Progenitor cell of endocrine pancreas (in vitro differentiated cells): ENCODE measurements at regions not wholly inside any gene's neighbourhood (a gene's known extent, or its start where the extent isn't known, plus 50 kb on each side); places are given as distances from the start of the nearest gene placed in this dataset.
"Not testable (repeated sequence)": the region's sequence is repeated elsewhere in the genome, so short reads cannot be mapped to it uniquely, and the experiment has no call there.

Experiments used
- DNase-seq: peaks from one replicate; pipeline ENCODE4 v3.0.0; 2021; ENCODE audit warnings: low spot score; ENCODE audit not compliant: unreplicated experiment
- H3K27ac Mint-ChIP-seq: 2 replicates; pipeline ENCODE4 v1.8.0; 2021; ENCODE audit warnings: mild to moderate bottlenecking, moderate library complexity, mixed read lengths
- H3K27me3 Mint-ChIP-seq: 2 replicates; pipeline ENCODE4 v1.8.0; 2021; ENCODE audit warnings: mixed read lengths
- H3K36me3 Mint-ChIP-seq: 2 replicates; pipeline ENCODE4 v1.8.0; 2022; ENCODE audit warnings: mixed read lengths; ENCODE audit not compliant: insufficient read depth
- H3K4me1 Mint-ChIP-seq: 2 replicates; pipeline ENCODE4 v1.8.0; 2021; ENCODE audit warnings: low read depth, mixed read lengths
- H3K4me3 Mint-ChIP-seq: 2 replicates; pipeline ENCODE4 v1.8.0; 2021; ENCODE audit warnings: low read depth, mild to moderate bottlenecking, moderate library complexity, mixed read lengths
- H3K9me3 Mint-ChIP-seq: 2 replicates; pipeline ENCODE4 v1.8.0; 2021; ENCODE audit warnings: low read depth, mixed read lengths
- CTCF ChIP-seq: fragments of 200-600 bp; sonication (generic); IDR thresholded peaks from one replicate; pipeline ENCODE4 v1.5.0; 2021; ENCODE audit warnings: antibody characterized with exemption, mild to moderate bottlenecking; ENCODE audit not compliant: unreplicated experiment

- Mint-ChIP-seq H3K27me3 (peaks cover 9% of the 10 kb centered on the region), H3K27ac (no peak overlapping the region), H3K9me3 (no peaks in the 10 kb centered on the region), H3K36me3 (no peaks in the 10 kb centered on the region), H3K4me3 (no peak overlapping the region), H3K4me1 (peaks cover 4% of the 10 kb centered on the region)
- no peak for DNase-seq
- no peak for TF ChIP-seq CTCF
These were observed 62.6 kb upstream of the ATXN1 start for GRCh38 chr6:16823718-16824352.

- Mint-ChIP-seq H3K4me1 (peaks cover 4% of the 10 kb centered on the region), H3K27me3 (peaks cover 9% of the 10 kb centered on the region), H3K36me3 (no peaks in the 10 kb centered on the region), H3K27ac (no peak overlapping the region), H3K9me3 (no peaks in the 10 kb centered on the region), H3K4me3 (no peak overlapping the region)
- DNase-seq: no peak
- no peak for TF ChIP-seq CTCF
These were observed 61.9 kb upstream of the ATXN1 start for GRCh38 chr6:16822975-16823717.

GRCh38 chr6:16822529-16822928 lies 61.3 kb upstream of the ATXN1 start:
- H3K9me3 Mint-ChIP-seq: no peaks in the 10 kb centered on the region
- peaks cover 4% of the 10 kb centered on the region for H3K4me1 Mint-ChIP-seq
- no peak overlapping the region for H3K27ac Mint-ChIP-seq
- TF ChIP-seq CTCF: no peak
- DNase-seq: no peak
- H3K4me3 Mint-ChIP-seq: no peak overlapping the region
- peaks cover 9% of the 10 kb centered on the region for H3K27me3 Mint-ChIP-seq
- no peaks in the 10 kb centered on the region for H3K36me3 Mint-ChIP-seq

GRCh38 chr6:16821834-16822264 lies 60.6 kb upstream of the ATXN1 start:
- no peak overlapping the region for H3K27ac Mint-ChIP-seq
- no peak overlapping the region for H3K4me3 Mint-ChIP-seq
- DNase-seq: no peak
- no peaks in the 10 kb centered on the region for H3K9me3 Mint-ChIP-seq
- H3K27me3 Mint-ChIP-seq: peaks cover 6% of the 10 kb centered on the region
- no peaks in the 10 kb centered on the region for H3K36me3 Mint-ChIP-seq
- H3K4me1 Mint-ChIP-seq: peaks cover 4% of the 10 kb centered on the region
- no peak for TF ChIP-seq CTCF

GRCh38 chr6:16820262-16820661 lies 59.0 kb upstream of the ATXN1 start:
- H3K4me3 Mint-ChIP-seq, H3K9me3 Mint-ChIP-seq, DNase-seq, H3K4me1 Mint-ChIP-seq, H3K36me3 Mint-ChIP-seq, H3K27ac Mint-ChIP-seq, H3K27me3 Mint-ChIP-seq: not testable (repeated sequence)

GRCh38 chr6:16819752-16820151 lies 58.5 kb upstream of the ATXN1 start:
- Mint-ChIP-seq H3K4me3 (no peak overlapping the region), H3K27ac (no peak overlapping the region), H3K4me1 (peaks cover 4% of the 10 kb centered on the region), H3K36me3 (no peaks in the 10 kb centered on the region), H3K27me3 (peaks cover 5% of the 10 kb centered on the region), H3K9me3 (no peaks in the 10 kb centered on the region)
- no peak for DNase-seq
- peak; percentile 15 for TF ChIP-seq CTCF
